H1 (cell line): ENCODE measurements at regions not wholly inside any gene's neighbourhood (a gene's known extent, or its start where the extent isn't known, plus 50 kb on each side); places are given as distances from the start of the nearest gene placed in this dataset.

Experiments used
- CTCF ChIA-PET: fragments of 300-600 bp; sonication (Branson Sonifier 250); formaldehyde crosslinking; loops from one replicate; lab custom pipeline; 2021; ENCODE audit not compliant: partially characterized antibody; lab: Charles Lee
- POLR2A ChIA-PET: fragments of 300-600 bp; sonication (Branson Sonifier 250); formaldehyde crosslinking; loops from one replicate; lab custom pipeline; 2021; ENCODE audit warnings: inconsistent platforms; ENCODE audit not compliant: partially characterized antibody; lab: Charles Lee
- DNase-seq, 2 experiments: peaks; one replicate each; pipeline versions ENCODE4 v3.0.0 to v3.0.0-alpha.2; 2010 to 2022; ENCODE audit warnings: low spot score in 2 of 2, low read depth in 1 of 2, mixed read lengths in 1 of 2
- FAIRE-seq: peaks from 2 replicates; lab custom pipeline; 2011; peaks lifted over from hg19 to GRCh38; lab: Jason Lieb, UNC
- H2AFZ ChIP-seq: 2 replicates; pipeline ENCODE4 v1.8.1; 2012; ENCODE audit warnings: low read length, inconsistent platforms
- H2AK5ac ChIP-seq: 2 replicates; pipeline ENCODE4 v1.6.1; 2013; ENCODE audit warnings: low read depth, low read length
- H2BK120ac ChIP-seq: replicated peaks from 2 replicates; pipeline ENCODE3; 2013; ENCODE audit warnings: low read depth, low read length, inconsistent platforms
- H2BK12ac ChIP-seq: 2 replicates; pipeline ENCODE4 v1.6.1; 2013; ENCODE audit warnings: low read depth, low read length
- H2BK15ac ChIP-seq: 2 replicates; pipeline ENCODE4 v1.6.1; 2013; ENCODE audit warnings: low read length
- H2BK20ac ChIP-seq: 2 replicates; pipeline ENCODE4 v1.6.1; 2013; ENCODE audit warnings: low read length
- H2BK5ac ChIP-seq: 2 replicates; pipeline ENCODE4 v1.6.1; 2013; ENCODE audit warnings: low read depth, low read length
- H3K14ac ChIP-seq: 2 replicates; pipeline ENCODE4 v1.6.1; 2013; ENCODE audit warnings: inconsistent platforms; ENCODE audit not compliant: insufficient read length
- H3K18ac ChIP-seq: 2 replicates; pipeline ENCODE4 v1.6.1; 2013; ENCODE audit warnings: low read length; ENCODE audit errors: extremely low read depth
- H3K23ac ChIP-seq: 2 replicates; pipeline ENCODE4 v1.6.1; 2013; ENCODE audit warnings: inconsistent platforms; ENCODE audit not compliant: insufficient read length
- H3K23me2 ChIP-seq: 2 replicates; pipeline ENCODE4 v1.6.1; 2013; ENCODE audit warnings: low read depth, low read length
- H3K27ac ChIP-seq: 2 replicates; pipeline ENCODE4 v1.6.1; 2011; ENCODE audit warnings: low read depth, low read length, inconsistent platforms
- H3K27me3 ChIP-seq, 4 experiments: replicated peaks in 1 of 4; 1 replicate in 1 of 4; 2 replicates in 3 of 4; pipeline versions ENCODE4 v1.6.1 to v1.8.1; 2011 to 2013; ENCODE audit warnings: low read length in 3 of 4, mild to moderate bottlenecking in 3 of 4, inconsistent platforms in 2 of 4, mixed read lengths in 2 of 4, moderate library complexity in 1 of 4; ENCODE audit not compliant: control insufficient read depth in 3 of 4, insufficient read depth in 3 of 4; ENCODE audit errors: extremely low read depth in 1 of 4
- H3K36me3 ChIP-seq, 4 experiments: 2 replicates each; pipeline versions ENCODE4 v1.6.1 to v1.8.1; 2011 to 2013; ENCODE audit warnings: mild to moderate bottlenecking in 4 of 4, low read length in 3 of 4, moderate library complexity in 2 of 4, control low read depth in 1 of 4, inconsistent platforms in 1 of 4; ENCODE audit not compliant: insufficient read depth in 4 of 4, control insufficient read depth in 2 of 4
- H3K4ac ChIP-seq: replicated peaks from 2 replicates; pipeline ENCODE3; 2013; ENCODE audit warnings: low read length, low read depth, mixed read lengths, inconsistent platforms; ENCODE audit not compliant: insufficient read length
- H3K4me1 ChIP-seq, 4 experiments: replicated peaks in 1 of 4; 1 replicate in 1 of 4; 2 replicates in 3 of 4; pipeline versions ENCODE4 v1.6.1 to v1.8.1; 2011 to 2013; ENCODE audit warnings: low read length in 3 of 4, inconsistent platforms in 2 of 4, mixed read lengths in 1 of 4; ENCODE audit not compliant: insufficient read depth in 4 of 4, control insufficient read depth in 3 of 4
- H3K4me2 ChIP-seq, 2 experiments: 2 replicates each; pipeline versions ENCODE4 v1.6.1 to v1.8.1; 2011 to 2013; ENCODE audit warnings: low read depth in 2 of 2, low read length in 2 of 2, control low read depth in 1 of 2, inconsistent platforms in 1 of 2, mild to moderate bottlenecking in 1 of 2; ENCODE audit not compliant: insufficient read depth in 1 of 2
- H3K4me3 ChIP-seq, 4 experiments: fragments of 200-600, 300-600 bp in 1 of 4; sonication (generic), shearing (Covaris generic), sonication (Bioruptor Twin) in 1 of 4; 2 replicates each; pipeline versions ENCODE4 v1.5.1 to v1.8.1; 2011 to 2016; ENCODE audit warnings: low read length in 4 of 4, low read depth in 3 of 4, control low read depth in 2 of 4, inconsistent platforms in 2 of 4, mild to moderate bottlenecking in 2 of 4, mixed read lengths in 1 of 4, moderate library complexity in 1 of 4; ENCODE audit not compliant: insufficient read depth in 2 of 4; ENCODE audit errors: extremely low read depth in 1 of 4
- H3K56ac ChIP-seq: replicated peaks from 2 replicates; pipeline ENCODE3; 2013; ENCODE audit warnings: low read depth, mild to moderate bottlenecking, mixed read lengths, low read length, inconsistent platforms; ENCODE audit not compliant: insufficient read length
- H3K79me1 ChIP-seq: 2 replicates; pipeline ENCODE4 v1.6.1; 2013; ENCODE audit warnings: low read depth, low read length, control low read depth
- H3K79me2 ChIP-seq, 2 experiments: 2 replicates each; pipeline versions ENCODE4 v1.6.1 to v1.8.1; 2012 to 2013; ENCODE audit warnings: low read length in 2 of 2, mild to moderate bottlenecking in 2 of 2, inconsistent platforms in 1 of 2; ENCODE audit not compliant: insufficient read depth in 2 of 2, control insufficient read depth in 1 of 2
- H3K9ac ChIP-seq, 4 experiments: replicated peaks in 1 of 4; 1 replicate in 1 of 4; 2 replicates in 3 of 4; pipeline versions ENCODE4 v1.6.1 to v1.8.1; 2011 to 2013; ENCODE audit warnings: low read depth in 3 of 4, low read length in 3 of 4, control low read depth in 2 of 4, mild to moderate bottlenecking in 2 of 4, moderate library complexity in 2 of 4, inconsistent platforms in 1 of 4; ENCODE audit errors: extremely low read depth in 1 of 4
- H3K9me3 ChIP-seq, 2 experiments: 2 replicates each; pipeline versions ENCODE4 v1.6.1 to v1.8.1; 2012 to 2013; ENCODE audit warnings: mild to moderate bottlenecking in 2 of 2, moderate library complexity in 2 of 2, control low read depth in 1 of 2, inconsistent platforms in 1 of 2, low read depth in 1 of 2, low read length in 1 of 2, mixed read lengths in 1 of 2; ENCODE audit not compliant: insufficient read depth in 2 of 2
- H4K20me1 ChIP-seq, 2 experiments: replicated peaks in 1 of 2; 2 replicates each; pipeline versions ENCODE3 to v1.8.1; 2011 to 2013; ENCODE audit warnings: inconsistent platforms in 2 of 2, low read length in 2 of 2, mild to moderate bottlenecking in 1 of 2; ENCODE audit not compliant: insufficient read depth in 2 of 2, control insufficient read depth in 1 of 2
- H4K5ac ChIP-seq: 2 replicates; pipeline ENCODE4 v1.6.1; 2013; ENCODE audit warnings: low read length, low read depth, mixed read lengths, inconsistent platforms; ENCODE audit not compliant: insufficient read length
- H4K8ac ChIP-seq: 2 replicates; pipeline ENCODE4 v1.8.0; 2013; ENCODE audit warnings: mild to moderate bottlenecking, moderate library complexity, low read length, inconsistent platforms; ENCODE audit not compliant: insufficient read depth; ENCODE audit errors: extremely low read depth
- H4K91ac ChIP-seq: replicated peaks from 2 replicates; pipeline ENCODE3; 2013; ENCODE audit warnings: low read length, mixed read lengths, inconsistent platforms; ENCODE audit not compliant: insufficient read length
- CBX5 ChIP-seq: fragments of 300-800, 300-1000 bp; sonication (generic); IDR thresholded peaks from 2 replicates; pipeline ENCODE4 v1.7.1; 2016; ENCODE audit warnings: antibody characterized with exemption, low read length, low read depth
- CBX8 ChIP-seq: fragments of 300-800, 300-1000 bp; sonication (generic); IDR thresholded peaks from 2 replicates; pipeline ENCODE4 v1.7.1; 2016; ENCODE audit warnings: low read depth, low read length, borderline replicate concordance
- CEBPB ChIP-seq: IDR thresholded peaks from 2 replicates; pipeline ENCODE4 v1.6.1; 2012; ENCODE audit warnings: low read depth, low read length
- CHD2 ChIP-seq: IDR thresholded peaks from 2 replicates; pipeline ENCODE4 v1.6.1; 2012; ENCODE audit warnings: low read length, improper control_type of control experiment
- CTBP2 ChIP-seq: IDR thresholded peaks from 2 replicates; pipeline ENCODE4 v1.7.0; 2011; ENCODE audit warnings: borderline replicate concordance, mild to moderate bottlenecking, moderate library complexity, mixed read lengths, low read length; ENCODE audit not compliant: insufficient read depth, insufficient read length
- EZH2 ChIP-seq: fragments of 200-600 bp; sonication (generic); IDR thresholded peaks from 2 replicates; pipeline ENCODE4 v1.7.1; 2012; ENCODE audit warnings: low read depth, mild to moderate bottlenecking, moderate library complexity, low read length, inconsistent platforms; ENCODE audit not compliant: severe bottlenecking
- POLR2AphosphoS5 ChIP-seq: IDR thresholded peaks from 2 replicates; pipeline ENCODE4 v1.6.1; 2011; ENCODE audit warnings: low read depth, low read length
- RFX5 ChIP-seq: IDR thresholded peaks from 2 replicates; pipeline ENCODE4 v1.6.1; 2011; ENCODE audit warnings: low read depth, low read length, improper control_type of control experiment, borderline replicate concordance
- SP4 ChIP-seq: IDR thresholded peaks from 2 replicates; pipeline ENCODE4 v1.6.1; 2012; ENCODE audit warnings: low read length, inconsistent platforms
- TCF12 ChIP-seq: IDR thresholded peaks from 2 replicates; pipeline ENCODE4 v1.6.1; 2011; ENCODE audit warnings: low read depth, mild to moderate bottlenecking, low read length
- WGBS, 2 experiments: shearing (Covaris generic) in 1 of 2; methylation state at CpG; one replicate each; pipeline versions ENCODE4 v1.1.6 to v1.1.7; 2013 to 2015; ENCODE audit warnings: low lambda C conversion rate in 2 of 2, mixed read lengths in 2 of 2, inconsistent platforms in 1 of 2, low coverage in 1 of 2, missing lambda C conversion rate in 1 of 2; ENCODE audit not compliant: insufficient replicate concordance in 2 of 2, insufficient coverage in 1 of 2, insufficient read length in 1 of 2; ENCODE audit errors: extremely low coverage in 1 of 2, missing lambda C conversion rate in 1 of 2; 5-methylcytosine and 5-hydroxymethylcytosine counted together
- TF ChIP-seq, protein P1 (sequence below): IDR thresholded peaks from 2 replicates; pipeline ENCODE4 v1.6.1; 2011; ENCODE audit warnings: low read depth, mild to moderate bottlenecking, low read length; ENCODE audit not compliant: insufficient read depth

DNA sequence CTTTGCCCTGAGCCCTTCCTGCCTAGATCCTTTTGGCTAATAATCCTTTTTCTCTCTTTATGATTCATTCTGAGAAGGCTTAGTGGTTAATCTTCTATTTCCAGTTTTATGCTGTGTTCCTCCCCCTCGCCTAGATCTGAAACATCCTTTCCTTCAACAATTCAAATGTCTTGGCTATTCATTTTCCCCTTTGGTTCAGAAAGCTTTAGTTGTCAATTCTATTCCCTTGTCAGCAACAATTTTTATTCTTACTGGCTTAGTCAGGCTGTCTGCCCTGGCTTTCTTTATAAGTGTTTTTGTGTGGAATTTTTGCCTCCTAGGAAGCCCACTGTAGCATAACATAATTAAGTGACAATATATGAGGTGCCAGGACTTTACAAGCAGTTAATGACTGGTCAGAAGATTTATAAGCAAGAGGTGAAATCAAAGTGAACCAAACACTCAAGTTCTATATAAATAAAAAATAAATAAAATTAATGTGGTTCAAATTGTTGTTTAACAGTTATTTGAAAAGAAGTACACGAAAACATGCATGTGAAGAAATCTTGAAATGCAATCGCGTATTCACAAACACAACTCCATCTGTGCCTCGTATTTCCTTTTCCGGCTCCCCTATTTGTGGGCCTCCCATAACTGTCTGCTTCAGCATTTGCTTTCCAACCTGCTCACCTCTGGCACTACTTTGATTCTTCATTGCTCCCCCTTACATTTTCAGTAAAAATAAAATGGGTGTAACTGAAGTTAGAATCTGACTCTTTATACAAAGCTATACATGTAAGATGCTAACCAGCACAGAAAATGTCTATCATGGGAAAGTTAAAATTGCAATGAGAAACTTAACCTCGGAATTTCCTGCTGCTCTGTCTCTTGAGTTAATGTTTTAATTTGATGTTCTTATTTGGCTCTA, 235.4 kb downstream of the SPRY1 start:
- FAIRE-seq = no peak
- WGBS, 2 experiments = 89% methylated on average over 7 of the region's 7 CpGs; no CpG with 5 or more reads in 1 of the 2 experiments
- CTCF ChIA-PET = interaction anchor here (0.6 kb wide), 1 partner anchor 42 kb away, joined by 3 read pairs; no protein-coding TSS in a partner anchor
- no peak for TF ChIP-seq CBX8
- no peak for TF ChIP-seq POLR2AphosphoS5
- TF ChIP-seq SP4 = no peak
- TF ChIP-seq RFX5 = no peak
- no peak for TF ChIP-seq CHD2
- no peak for TF ChIP-seq TCF12
- no peak for TF ChIP-seq CBX5
- TF ChIP-seq, protein P1, sequence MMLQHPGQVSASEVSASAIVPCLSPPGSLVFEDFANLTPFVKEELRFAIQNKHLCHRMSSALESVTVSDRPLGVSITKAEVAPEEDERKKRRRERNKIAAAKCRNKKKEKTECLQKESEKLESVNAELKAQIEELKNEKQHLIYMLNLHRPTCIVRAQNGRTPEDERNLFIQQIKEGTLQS = no peak
- TF ChIP-seq EZH2 = no peak
- no peak for TF ChIP-seq CTBP2
- no peak for TF ChIP-seq CEBPB

More for the DNA sequence above, 235.4 kb downstream of the SPRY1 start:
- Histone ChIP-seq H3K23me2 (no peaks in the 10 kb centered on the region), H3K23ac (no peak overlapping the region), H2AK5ac (no peak overlapping the region), H4K5ac (no peak overlapping the region), H2AFZ (no peak overlapping the region), H3K9me3 (no peaks in the 10 kb centered on the region), H3K4me3 (no peak overlapping the region), H2BK120ac (no peak overlapping the region), H3K4me1 (no peaks in the 10 kb centered on the region), H3K56ac (no peak overlapping the region), H2BK12ac (no peak overlapping the region), H3K14ac (no peak overlapping the region), H3K4me2 (no peak overlapping the region), H3K27me3 (no peaks in the 10 kb centered on the region), H3K9ac (no peak overlapping the region), H3K4ac (no peak overlapping the region), H4K8ac (no peak overlapping the region), H3K36me3 (no peaks in the 10 kb centered on the region), H2BK15ac (no peak overlapping the region), H4K91ac (no peak overlapping the region), H3K27ac (no peak overlapping the region), H2BK20ac (no peak overlapping the region), H3K79me1 (no peaks in the 10 kb centered on the region), H2BK5ac (no peak overlapping the region), H3K79me2 (no peaks in the 10 kb centered on the region), H3K18ac (no peak overlapping the region), H4K20me1 (no peaks in the 10 kb centered on the region)
- DNase-seq = no peak
- POLR2A ChIA-PET = no interaction called here
